ENCODE measurements at regions not wholly inside any gene's neighbourhood (a gene's known extent, or its start where the extent isn't known, plus 50 kb on each side); places are given as distances from the start of the nearest gene placed in this dataset.

DNA sequence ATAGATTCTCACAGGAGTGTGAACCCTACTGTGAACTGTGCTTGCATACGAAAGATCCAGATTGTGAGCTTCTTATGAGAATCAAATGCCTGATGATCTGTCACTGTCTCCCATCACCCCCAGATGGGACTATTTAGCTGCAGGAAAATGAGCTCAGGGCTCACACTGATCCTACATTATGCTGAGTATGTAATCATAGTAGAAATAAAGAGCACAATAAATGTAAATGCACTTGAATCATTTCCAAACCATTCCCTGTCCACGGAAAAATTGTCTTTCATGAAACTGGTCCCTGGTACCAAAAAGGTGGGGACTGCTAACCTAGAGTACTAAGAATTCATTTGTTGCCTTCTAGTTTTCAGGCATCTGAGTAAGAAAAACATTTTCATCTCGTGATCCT is 1215.8 kb upstream of the TMEM132C start:
- Histone ChIP-seq H3K4me3 (replicated peaks in 1 of 3; ENCODE audit: insufficient read depth in 1 of 3, low read depth in 1 of 3, low read length in 3 of 3) (no peak overlapping the region), H4K20me1 (replicated peaks; ENCODE audit: control insufficient read depth, extremely low read depth, insufficient read depth, low read length) (no peaks in the 10 kb centered on the region), H3K27ac (ENCODE audit: insufficient read depth, low read depth, low read length) (no peak overlapping the region), H3K4me2 (ENCODE audit: insufficient read depth, low read length) (no peak overlapping the region), H3K27me3 (ENCODE audit: control insufficient read depth in 2 of 2, insufficient read depth in 2 of 2, low read length in 2 of 2) (no peaks in the 10 kb centered on the region), H3K79me2 (ENCODE audit: control insufficient read depth, insufficient read depth, low read length) (no peaks in the 10 kb centered on the region), H3K4me1 (ENCODE audit: control insufficient read depth, extremely low read depth, insufficient read depth, low read length) (no peaks in the 10 kb centered on the region), H3K9ac (replicated peaks; ENCODE audit: extremely low read depth, insufficient read depth, low read length) (no peak overlapping the region), H3K36me3 (ENCODE audit: control insufficient read depth in 2 of 2, extremely low read depth in 1 of 2, insufficient read depth in 2 of 2, low read length in 2 of 2) (no peaks in the 10 kb centered on the region), H3K9me1 (replicated peaks; ENCODE audit: control insufficient read depth, extremely low read depth, insufficient read depth, low read length) (no peaks in the 10 kb centered on the region), H2AFZ (ENCODE audit: low read depth, low read length) (no peak overlapping the region), H3K9me3 (replicated peaks; ENCODE audit: control insufficient read depth, insufficient read depth, low read length) (no peaks in the 10 kb centered on the region)
- ChIA-PET CTCF (no interaction called here), POLR2A (no interaction called here)
- dilution Hi-C loops (cut with MboI; ENCODE audit: extremely low pct_ligation_motif_present, low sequenced_read_pairs): no loop called here
- intact Hi-C loops (cut with micrococcal nuclease): no loop called here
- no peak for TF ChIP-seq MYC (IDR thresholded peaks at IDR 0.05; ENCODE audit: low read depth, low read length)
- TF ChIP-seq POLR2AphosphoS5 (IDR thresholded peaks at IDR 0.05; ENCODE audit: insufficient read depth, low read depth, low read length): no peak
- no peak for TF ChIP-seq EZH2 (IDR thresholded peaks at IDR 0.05; ENCODE audit: borderline replicate concordance, low read depth, low read length, severe bottlenecking)
- TF ChIP-seq, protein P1, sequence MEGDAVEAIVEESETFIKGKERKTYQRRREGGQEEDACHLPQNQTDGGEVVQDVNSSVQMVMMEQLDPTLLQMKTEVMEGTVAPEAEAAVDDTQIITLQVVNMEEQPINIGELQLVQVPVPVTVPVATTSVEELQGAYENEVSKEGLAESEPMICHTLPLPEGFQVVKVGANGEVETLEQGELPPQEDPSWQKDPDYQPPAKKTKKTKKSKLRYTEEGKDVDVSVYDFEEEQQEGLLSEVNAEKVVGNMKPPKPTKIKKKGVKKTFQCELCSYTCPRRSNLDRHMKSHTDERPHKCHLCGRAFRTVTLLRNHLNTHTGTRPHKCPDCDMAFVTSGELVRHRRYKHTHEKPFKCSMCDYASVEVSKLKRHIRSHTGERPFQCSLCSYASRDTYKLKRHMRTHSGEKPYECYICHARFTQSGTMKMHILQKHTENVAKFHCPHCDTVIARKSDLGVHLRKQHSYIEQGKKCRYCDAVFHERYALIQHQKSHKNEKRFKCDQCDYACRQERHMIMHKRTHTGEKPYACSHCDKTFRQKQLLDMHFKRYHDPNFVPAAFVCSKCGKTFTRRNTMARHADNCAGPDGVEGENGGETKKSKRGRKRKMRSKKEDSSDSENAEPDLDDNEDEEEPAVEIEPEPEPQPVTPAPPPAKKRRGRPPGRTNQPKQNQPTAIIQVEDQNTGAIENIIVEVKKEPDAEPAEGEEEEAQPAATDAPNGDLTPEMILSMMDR (IDR thresholded peaks at IDR 0.05; ENCODE audit: extremely low read depth in 1 of 2, insufficient read depth in 1 of 2, low read depth in 1 of 2, low read length in 2 of 2): no peak
- TF ChIP-seq JUN (IDR thresholded peaks at IDR 0.05; ENCODE audit: borderline replicate concordance, insufficient read depth, insufficient read length, low read depth): no peak
- BruUV-seq (replicated peaks): no TSS peak
- DNase-seq (ENCODE audit: low read depth, low spot score): no peak
- FAIRE-seq: no peak

GRCh38 chr12:127052511-127053232 is 1214.3 kb upstream of the TMEM132C start:
- H4K20me1 ChIP-seq (replicated peaks; ENCODE audit: control insufficient read depth, extremely low read depth, insufficient read depth, low read length): no peaks in the 10 kb centered on the region
- FAIRE-seq (no peak), DNase-seq (ENCODE audit: low read depth, low spot score) (no peak)
- no peak overlapping the region for H3K27ac ChIP-seq (ENCODE audit: insufficient read depth, low read depth, low read length)
- H3K4me2 ChIP-seq (ENCODE audit: insufficient read depth, low read length): no peak overlapping the region
- H3K9me3 ChIP-seq (replicated peaks; ENCODE audit: control insufficient read depth, insufficient read depth, low read length): no peaks in the 10 kb centered on the region
- TF ChIP-seq FOS (IDR thresholded peaks at IDR 0.05; ENCODE audit: borderline replicate concordance, insufficient read depth, low read length): no peak
- no peak for TF ChIP-seq POLR2AphosphoS5 (IDR thresholded peaks at IDR 0.05; ENCODE audit: insufficient read depth, low read depth, low read length)
- TF ChIP-seq GATA2 (IDR thresholded peaks at IDR 0.05; ENCODE audit: insufficient read depth, insufficient read length, low read depth, low read length): no peak
- TF ChIP-seq, protein P2, sequence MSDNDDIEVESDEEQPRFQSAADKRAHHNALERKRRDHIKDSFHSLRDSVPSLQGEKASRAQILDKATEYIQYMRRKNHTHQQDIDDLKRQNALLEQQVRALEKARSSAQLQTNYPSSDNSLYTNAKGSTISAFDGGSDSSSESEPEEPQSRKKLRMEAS (IDR thresholded peaks at IDR 0.05; ENCODE audit: insufficient read depth, insufficient read length): no peak
- no peak for TF ChIP-seq MYC (IDR thresholded peaks at IDR 0.05; ENCODE audit: low read depth, low read length)
- TF ChIP-seq, protein P1 (IDR thresholded peaks at IDR 0.05; ENCODE audit: extremely low read depth in 1 of 2, insufficient read depth in 1 of 2, low read depth in 1 of 2, low read length in 2 of 2): no peak
- TF ChIP-seq POLR2A (IDR thresholded peaks at IDR 0.05; ENCODE audit: low read depth, low read length): no peak
- no peak for TF ChIP-seq EZH2 (IDR thresholded peaks at IDR 0.05; ENCODE audit: borderline replicate concordance, low read depth, low read length, severe bottlenecking)
- TF ChIP-seq JUN (IDR thresholded peaks at IDR 0.05; ENCODE audit: borderline replicate concordance, insufficient read depth, insufficient read length, low read depth): no peak
- CTCF ChIA-PET: no interaction called here
- H3K79me2 ChIP-seq (ENCODE audit: control insufficient read depth, insufficient read depth, low read length): no peaks in the 10 kb centered on the region
- H3K36me3 ChIP-seq (ENCODE audit: control insufficient read depth in 2 of 2, extremely low read depth in 1 of 2, insufficient read depth in 2 of 2, low read length in 2 of 2): no peaks in the 10 kb centered on the region
- no TSS peak for BruUV-seq (replicated peaks)
- POLR2A ChIA-PET: no interaction called here
- no peaks in the 10 kb centered on the region for H3K4me1 ChIP-seq (ENCODE audit: control insufficient read depth, extremely low read depth, insufficient read depth, low read length)
- dilution Hi-C loops (cut with MboI; ENCODE audit: extremely low pct_ligation_motif_present, low sequenced_read_pairs): no loop called here
- H3K9me1 ChIP-seq (replicated peaks; ENCODE audit: control insufficient read depth, extremely low read depth, insufficient read depth, low read length): no peaks in the 10 kb centered on the region
- H3K4me3 ChIP-seq (replicated peaks in 1 of 3; ENCODE audit: insufficient read depth in 1 of 3, low read depth in 1 of 3, low read length in 3 of 3): no peak overlapping the region
- H2AFZ ChIP-seq (ENCODE audit: low read depth, low read length): no peak overlapping the region
- intact Hi-C loops (cut with micrococcal nuclease): no loop called here
- no peaks in the 10 kb centered on the region for H3K27me3 ChIP-seq (ENCODE audit: control insufficient read depth in 2 of 2, insufficient read depth in 2 of 2, low read length in 2 of 2)
- no peak overlapping the region for H3K9ac ChIP-seq (replicated peaks; ENCODE audit: extremely low read depth, insufficient read depth, low read length)

Measured in endothelial cell of umbilical vein (primary cell).